Uterus (tissue), 2 donors: ENCODE measurements at regions not wholly inside any gene's neighbourhood (a gene's known extent, or its start where the extent isn't known, plus 50 kb on each side); places are given as distances from the start of the nearest gene placed in this dataset.

ENCODE experiments used
- CTCF ChIP-seq, 4 experiments: fragments of 200-600 bp in 2 of 4; fragments of 450-650 bp in 2 of 4; sonication (generic) in 2 of 4; IDR thresholded peaks; one replicate each; pipeline ENCODE4 v1.5.1; 2016 to 2019; ENCODE audit warnings: antibody characterized with exemption in 4 of 4, mild to moderate bottlenecking in 2 of 4, moderate library complexity in 1 of 4
- POLR2A ChIP-seq, 2 donors: fragments of 450-650 bp; IDR thresholded peaks; one replicate each; pipeline ENCODE4 v1.6.1; 2016; ENCODE audit warnings: antibody characterized with exemption in 2 of 2, mild to moderate bottlenecking in 1 of 2, moderate library complexity in 1 of 2

- TF ChIP-seq CTCF (IDR thresholded peaks at IDR 0.05) (no peak), POLR2A (IDR thresholded peaks at IDR 0.05) (no peak)
These were observed 547.5 kb upstream of the ADGRB3 start for GRCh38 chr6:68087399-68088133.
